ENCODE measurements at regions not wholly inside any gene's neighbourhood (a gene's known extent, or its start where the extent isn't known, plus 50 kb on each side); places are given as distances from the start of the nearest gene placed in this dataset.

- Histone ChIP-seq H3K4me1 (peaks cover 0 to 23% (median 8%) of the 10 kb centered on the region in 4 donors), H3K9me3 (no peaks in the 10 kb centered on the region), H3K36me3 (no peaks in the 10 kb centered on the region), H3K27ac (no peak overlapping the region), H3K4me3 (no peak overlapping the region), H3K27me3 (no peaks in the 10 kb centered on the region)
- intact Hi-C loops (cut with DNase I; ENCODE audit: low total_unique reads): no loop called here
- no peak for TF ChIP-seq CTCF (IDR thresholded peaks at IDR 0.05)
- DNase-seq: no peak
Observed at GRCh38 chr10:4186849-4187540, 402.0 kb upstream of the KLF6 start.

- DNase-seq: no peak
- Histone ChIP-seq H3K27ac (peak overlapping the region; percentile 16 to 18), H3K4me1 (peaks cover 0 to 17% (median 8%) of the 10 kb centered on the region in 4 donors), H3K4me3 (no peak overlapping the region), H3K27me3 (no peaks in the 10 kb centered on the region), H3K9me3 (no peaks in the 10 kb centered on the region), H3K36me3 (no peaks in the 10 kb centered on the region)
- intact Hi-C loops (cut with DNase I; ENCODE audit: low total_unique reads): no loop called here
- TF ChIP-seq CTCF (IDR thresholded peaks at IDR 0.05): peak; percentile 7 to 13
Observed at GRCh38 chr10:4183761-4184261, 398.8 kb upstream of the KLF6 start.

GRCh38 chr10:4181621-4182049, 396.6 kb upstream of the KLF6 start:
- TF ChIP-seq CTCF (IDR thresholded peaks at IDR 0.05): no peak
- H3K4me3 ChIP-seq: no peak overlapping the region
- intact Hi-C loops (cut with DNase I; ENCODE audit: low total_unique reads): no loop called here
- H3K4me1 ChIP-seq: peaks cover 0 to 28% (median 8%) of the 10 kb centered on the region in 4 donors
- DNase-seq: no peak
- H3K27me3 ChIP-seq: no peaks in the 10 kb centered on the region
- no peak overlapping the region for H3K27ac ChIP-seq
- no peaks in the 10 kb centered on the region for H3K36me3 ChIP-seq
- H3K9me3 ChIP-seq: no peaks in the 10 kb centered on the region

GRCh38 chr10:4181081-4181480, 396.1 kb upstream of the KLF6 start:
- no peaks in the 10 kb centered on the region for H3K9me3 ChIP-seq
- no peak for TF ChIP-seq CTCF (IDR thresholded peaks at IDR 0.05)
- H3K4me3 ChIP-seq: no peak overlapping the region
- H3K27me3 ChIP-seq: no peaks in the 10 kb centered on the region
- peaks cover 0 to 28% (median 8%) of the 10 kb centered on the region in 4 donors for H3K4me1 ChIP-seq
- H3K27ac ChIP-seq: no peak overlapping the region
- no peak for DNase-seq
- intact Hi-C loops (cut with DNase I; ENCODE audit: low total_unique reads): no loop called here
- no peaks in the 10 kb centered on the region for H3K36me3 ChIP-seq

GRCh38 chr10:4177791-4178190, 392.8 kb upstream of the KLF6 start:
- Histone ChIP-seq H3K36me3 (no peaks in the 10 kb centered on the region), H3K9me3 (no peaks in the 10 kb centered on the region), H3K27me3 (no peaks in the 10 kb centered on the region), H3K4me1 (peaks cover 0 to 11% (median 0%) of the 10 kb centered on the region in 4 donors), H3K4me3 (no peak overlapping the region), H3K27ac (no peak overlapping the region)
- no peak for TF ChIP-seq CTCF (IDR thresholded peaks at IDR 0.05)
- intact Hi-C loops (cut with DNase I; ENCODE audit: low total_unique reads): no loop called here
- DNase-seq: no peak
